ENCODE measurements at regions not wholly inside any gene's neighbourhood (a gene's known extent, or its start where the extent isn't known, plus 50 kb on each side); places are given as distances from the start of the nearest gene placed in this dataset.

DNA sequence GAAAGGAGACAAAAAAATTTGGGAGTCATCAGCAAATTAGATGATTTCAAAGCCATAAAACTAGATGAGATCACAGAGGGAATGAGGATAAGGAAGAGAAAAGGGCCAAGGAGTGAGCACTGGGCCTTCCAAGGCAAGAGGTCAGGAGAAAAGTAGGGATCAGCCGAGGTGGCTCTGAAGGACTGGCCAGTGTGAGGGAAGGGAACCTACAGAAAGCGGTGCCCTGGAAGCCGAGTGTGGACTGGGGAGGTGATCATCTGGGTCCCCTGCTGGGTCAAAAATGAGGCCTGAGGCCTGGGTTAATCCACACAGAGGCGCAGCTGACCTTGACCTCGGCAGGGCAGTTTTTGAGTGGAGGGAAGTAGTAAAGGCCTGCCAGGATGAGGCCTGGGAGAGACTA is 133.8 kb downstream of the SMIM20 start:
- no peak for TF ChIP-seq CTCF (IDR thresholded peaks at IDR 0.05)
- TF ChIP-seq POLR2AphosphoS5 (IDR thresholded peaks at IDR 0.05) = no peak
- no peak for TF ChIP-seq POLR2A (IDR thresholded peaks at IDR 0.05; ENCODE audit: low read depth)

Data from esophagus muscularis mucosa (tissue), 3 donors.